ENCODE measurements at regions not wholly inside any gene's neighbourhood (a gene's known extent, or its start where the extent isn't known, plus 50 kb on each side); places are given as distances from the start of the nearest gene placed in this dataset.

DNA sequence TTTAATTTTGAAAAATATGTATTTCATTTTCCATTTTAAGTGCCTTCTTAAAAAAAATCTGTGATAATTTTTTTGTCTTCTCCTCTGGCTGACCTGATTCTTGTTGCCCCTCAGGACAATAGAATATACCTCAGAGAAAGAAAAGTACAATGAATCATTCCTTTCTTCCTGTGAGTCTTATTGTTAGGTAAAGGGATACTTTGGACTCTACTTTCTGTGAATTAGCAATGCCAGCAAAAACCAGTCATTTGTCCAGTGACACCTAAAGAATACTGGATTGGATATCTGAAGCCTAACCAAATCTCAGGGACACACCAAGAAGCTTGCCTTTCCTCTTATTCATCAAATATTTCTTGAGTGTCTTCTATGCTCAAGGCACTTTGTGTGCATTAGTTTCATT is 102.1 kb downstream of the AREG start:
- no peak overlapping the region for H3K4me3 ChIP-seq (ENCODE audit: low read length in 3 of 3)
- no peak for TF ChIP-seq CTCF (IDR thresholded peaks at IDR 0.05; ENCODE audit: borderline replicate concordance, extremely low read depth, insufficient read depth)
- H3K9me3 ChIP-seq (ENCODE audit: control insufficient read depth in 2 of 3, insufficient read depth in 1 of 3, low read length in 3 of 3): no peaks in the 10 kb centered on the region
- intact Hi-C loops (cut with DNase I): no loop called here
- FAIRE-seq (no peak), DNase-seq (no peak)
- no peaks in the 10 kb centered on the region for H3K36me3 ChIP-seq (ENCODE audit: control insufficient read depth in 2 of 3, insufficient read depth in 3 of 3, low read length in 3 of 3)
- H3K4me1 ChIP-seq (ENCODE audit: control insufficient read depth in 2 of 3, insufficient read depth in 2 of 3, low read depth in 1 of 3, low read length in 3 of 3): no peaks in the 10 kb centered on the region
- no peaks in the 10 kb centered on the region for H3K27me3 ChIP-seq (ENCODE audit: control insufficient read depth, insufficient read depth, low read length)
- H3K27ac ChIP-seq (ENCODE audit: low read depth in 2 of 2, low read length in 2 of 2): no peak overlapping the region
- no peak overlapping the region for H3K9ac ChIP-seq (ENCODE audit: low read length in 3 of 3)

DNA sequence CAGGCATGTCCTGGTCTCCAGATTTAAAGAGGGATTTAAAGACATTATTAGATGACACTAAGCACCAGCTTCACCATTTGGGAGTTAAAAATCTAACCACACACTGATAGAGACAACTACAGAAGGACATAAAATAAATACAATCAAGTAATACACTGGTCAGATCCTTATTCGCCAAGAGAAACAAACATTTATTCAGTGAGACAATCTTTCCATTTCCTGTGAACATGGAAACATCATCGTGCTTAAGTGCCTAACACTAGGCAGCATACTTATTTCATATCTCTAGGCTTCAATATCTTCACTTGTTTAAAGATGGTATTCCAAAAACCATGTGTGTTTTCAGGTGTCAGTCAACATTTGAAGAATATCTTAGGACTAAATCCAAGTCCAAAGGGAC is 103.6 kb downstream of the AREG start:
- Histone ChIP-seq H3K4me3 (ENCODE audit: low read length in 3 of 3) (no peak overlapping the region), H3K36me3 (ENCODE audit: control insufficient read depth in 2 of 3, insufficient read depth in 3 of 3, low read length in 3 of 3) (no peaks in the 10 kb centered on the region), H3K27me3 (ENCODE audit: control insufficient read depth, insufficient read depth, low read length) (no peaks in the 10 kb centered on the region), H3K9me3 (ENCODE audit: control insufficient read depth in 2 of 3, insufficient read depth in 1 of 3, low read length in 3 of 3) (no peaks in the 10 kb centered on the region), H3K4me1 (ENCODE audit: control insufficient read depth in 2 of 3, insufficient read depth in 2 of 3, low read depth in 1 of 3, low read length in 3 of 3) (no peaks in the 10 kb centered on the region), H3K9ac (ENCODE audit: low read length in 3 of 3) (no peak overlapping the region), H3K27ac (ENCODE audit: low read depth in 2 of 2, low read length in 2 of 2) (no peak overlapping the region)
- DNase-seq (no peak), FAIRE-seq (no peak)
- no peak for TF ChIP-seq CTCF (IDR thresholded peaks at IDR 0.05; ENCODE audit: borderline replicate concordance, extremely low read depth, insufficient read depth)
- intact Hi-C loops (cut with DNase I): no loop called here

DNA sequence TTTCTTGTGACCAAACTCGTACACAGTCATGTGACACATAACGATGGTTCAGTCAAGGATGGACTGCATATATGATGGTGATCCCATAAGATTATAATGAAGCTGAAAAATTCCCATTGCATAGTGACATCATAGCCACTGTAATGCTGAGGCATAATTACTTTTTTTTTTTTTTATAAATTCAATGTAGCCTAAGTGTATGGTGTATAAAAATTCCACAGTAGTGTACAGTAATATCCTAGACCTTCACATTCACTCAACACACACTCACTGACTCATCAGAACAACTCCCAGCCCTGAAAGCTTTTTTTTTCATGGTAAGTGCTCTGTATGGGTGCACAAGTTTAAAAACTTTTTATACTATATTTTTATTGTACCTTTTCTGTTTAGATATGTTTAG is 105.0 kb downstream of the AREG start:
- TF ChIP-seq CTCF (IDR thresholded peaks at IDR 0.05; ENCODE audit: borderline replicate concordance, extremely low read depth, insufficient read depth): no peak
- Histone ChIP-seq H3K36me3 (ENCODE audit: control insufficient read depth in 2 of 3, insufficient read depth in 3 of 3, low read length in 3 of 3) (no peaks in the 10 kb centered on the region), H3K27me3 (ENCODE audit: control insufficient read depth, insufficient read depth, low read length) (no peaks in the 10 kb centered on the region), H3K9me3 (ENCODE audit: control insufficient read depth in 2 of 3, insufficient read depth in 1 of 3, low read length in 3 of 3) (no peaks in the 10 kb centered on the region), H3K4me3 (ENCODE audit: low read length in 3 of 3) (no peak overlapping the region), H3K27ac (ENCODE audit: low read depth in 2 of 2, low read length in 2 of 2) (no peak overlapping the region), H3K9ac (ENCODE audit: low read length in 3 of 3) (no peak overlapping the region), H3K4me1 (ENCODE audit: control insufficient read depth in 2 of 3, insufficient read depth in 2 of 3, low read depth in 1 of 3, low read length in 3 of 3) (no peaks in the 10 kb centered on the region)
- FAIRE-seq (no peak), DNase-seq (no peak)
- intact Hi-C loops (cut with DNase I): no loop called here

- TF ChIP-seq CTCF (IDR thresholded peaks at IDR 0.05; ENCODE audit: borderline replicate concordance, extremely low read depth, insufficient read depth): no peak
- intact Hi-C loops (cut with DNase I): no loop called here
- no peak overlapping the region for H3K27ac ChIP-seq (ENCODE audit: low read depth in 2 of 2, low read length in 2 of 2)
- no peak for FAIRE-seq
- DNase-seq: no peak
- no peaks in the 10 kb centered on the region for H3K4me1 ChIP-seq (ENCODE audit: control insufficient read depth in 2 of 3, insufficient read depth in 2 of 3, low read depth in 1 of 3, low read length in 3 of 3)
- H3K9ac ChIP-seq (ENCODE audit: low read length in 3 of 3): no peak overlapping the region
- H3K4me3 ChIP-seq (ENCODE audit: low read length in 3 of 3): no peak overlapping the region
- H3K9me3 ChIP-seq (ENCODE audit: control insufficient read depth in 2 of 3, insufficient read depth in 1 of 3, low read length in 3 of 3): no peaks in the 10 kb centered on the region
- no peaks in the 10 kb centered on the region for H3K27me3 ChIP-seq (ENCODE audit: control insufficient read depth, insufficient read depth, low read length)
- H3K36me3 ChIP-seq (ENCODE audit: control insufficient read depth in 2 of 3, insufficient read depth in 3 of 3, low read length in 3 of 3): no peaks in the 10 kb centered on the region
Observed at GRCh38 chr4:74555231-74555630, 110.3 kb downstream of the AREG start.
